ENCODE measurements at regions not wholly inside any gene's neighbourhood (a gene's known extent, or its start where the extent isn't known, plus 50 kb on each side); places are given as distances from the start of the nearest gene placed in this dataset.
"Not testable (repeated sequence)": the region's sequence is repeated elsewhere in the genome, so short reads cannot be mapped to it uniquely, and the experiment has no call there.

GRCh38 chrX:7462110-7462509 is 314.2 kb upstream of the PUDP start:
- no peaks in the 10 kb centered on the region for H3K27me3 ChIP-seq (ENCODE audit: control insufficient read depth in 1 of 2, insufficient read depth in 2 of 2, low read length in 2 of 2)
- H3K79me2 ChIP-seq (ENCODE audit: insufficient read depth, low read length): no peaks in the 10 kb centered on the region
- H3K27ac ChIP-seq (ENCODE audit: extremely low read length, insufficient read depth, low read length): no peak overlapping the region
- POLR2A ChIA-PET: no interaction called here
- no peaks in the 10 kb centered on the region for H3K36me3 ChIP-seq (replicated peaks in 1 of 2; ENCODE audit: control insufficient read depth in 1 of 2, insufficient read depth in 2 of 2, low read length in 2 of 2)
- no peak for ATAC-seq
- FAIRE-seq: no peak
- H3K4me2 ChIP-seq (ENCODE audit: low read depth, low read length): no peak overlapping the region
- no peak overlapping the region for H3K4me3 ChIP-seq (replicated peaks in 1 of 3; ENCODE audit: insufficient read depth in 1 of 3, low read depth in 2 of 3, low read length in 3 of 3)
- no peaks in the 10 kb centered on the region for H4K20me1 ChIP-seq (ENCODE audit: insufficient read depth, low read length)
- intact Hi-C loops (cut with micrococcal nuclease; ENCODE audit: unreplicated experiment) (no loop called here), in situ Hi-C loops (cut with HindIII; ENCODE audit: extremely low pct_ligation_motif_present, low pct_unique_long_range_greater_than_20kb) (no loop called here)
- CTCF ChIA-PET (ENCODE audit: low intra/inter-chr PET ratio, low total read pairs): no interaction called here
- 0% methylated on average over 2 of the region's 6 CpGs for WGBS (ENCODE audit: low lambda C conversion rate)
- no peaks in the 10 kb centered on the region for H3K4me1 ChIP-seq (ENCODE audit: insufficient read depth, low read length)
- no peak overlapping the region for H3K9ac ChIP-seq (ENCODE audit: insufficient read depth, low read depth, low read length)
- no peaks in the 10 kb centered on the region for H3K9me3 ChIP-seq (ENCODE audit: low read length)
- no TSS peak for BruUV-seq (replicated peaks)
- no peak overlapping the region for H2AFZ ChIP-seq (ENCODE audit: low read length)
- TF ChIP-seq HOXA5 (CRISPR knock-in tag; IDR thresholded peaks at IDR 0.05): no peak
- no peak for TF ChIP-seq RNF2 (conservative IDR thresholded peaks at IDR 0.05; ENCODE audit: low read depth)
- no peak for TF ChIP-seq ZFP36L1 (CRISPR knock-in tag; IDR thresholded peaks at IDR 0.05)
- no peak for TF ChIP-seq ZNF652 (CRISPR knock-in tag; IDR thresholded peaks at IDR 0.05; ENCODE audit: borderline replicate concordance, low read depth)
- no peak for TF ChIP-seq ZUFSP (CRISPR knock-in tag; IDR thresholded peaks at IDR 0.05; ENCODE audit: borderline replicate concordance)
- TF ChIP-seq THAP11 (CRISPR knock-in tag; IDR thresholded peaks at IDR 0.05): no peak
- no peak for TF ChIP-seq MIER3 (CRISPR knock-in tag; IDR thresholded peaks at IDR 0.05; ENCODE audit: borderline replicate concordance)
- TF ChIP-seq ERF (CRISPR knock-in tag; IDR thresholded peaks at IDR 0.05): no peak
- DNase-seq (ENCODE audit: low spot score): no peak

GRCh38 chrX:7461051-7461450 is 313.1 kb upstream of the PUDP start:
- H3K27me3 ChIP-seq (ENCODE audit: control insufficient read depth in 1 of 2, insufficient read depth in 2 of 2, low read length in 2 of 2); ATAC-seq; CTCF ChIA-PET (ENCODE audit: low intra/inter-chr PET ratio, low total read pairs); H3K9ac ChIP-seq (ENCODE audit: insufficient read depth, low read depth, low read length); DNase-seq (ENCODE audit: low spot score); H3K79me2 ChIP-seq (ENCODE audit: insufficient read depth, low read length); POLR2A ChIA-PET; intact Hi-C loops (cut with micrococcal nuclease; ENCODE audit: unreplicated experiment); H4K20me1 ChIP-seq (ENCODE audit: insufficient read depth, low read length); H3K36me3 ChIP-seq (replicated peaks in 1 of 2; ENCODE audit: control insufficient read depth in 1 of 2, insufficient read depth in 2 of 2, low read length in 2 of 2); H3K4me2 ChIP-seq (ENCODE audit: low read depth, low read length); H2AFZ ChIP-seq (ENCODE audit: low read length); in situ Hi-C loops (cut with HindIII; ENCODE audit: extremely low pct_ligation_motif_present, low pct_unique_long_range_greater_than_20kb); H3K4me3 ChIP-seq (replicated peaks in 1 of 3; ENCODE audit: insufficient read depth in 1 of 3, low read depth in 2 of 3, low read length in 3 of 3); H3K4me1 ChIP-seq (ENCODE audit: insufficient read depth, low read length); FAIRE-seq; H3K9me3 ChIP-seq (ENCODE audit: low read length); BruUV-seq (replicated peaks); H3K27ac ChIP-seq (ENCODE audit: extremely low read length, insufficient read depth, low read length): not testable (repeated sequence)
- 5% methylated on average over 2 of the region's 2 CpGs for WGBS (ENCODE audit: low lambda C conversion rate)

Data from HepG2 (cell line).